Thoracic aorta (tissue), 2 donors: ENCODE measurements at regions not wholly inside any gene's neighbourhood (a gene's known extent, or its start where the extent isn't known, plus 50 kb on each side); places are given as distances from the start of the nearest gene placed in this dataset.
A peak's percentile ranks its signal among the peaks of the same experiment; 100 is the strongest.

Experiments
- ATAC-seq: fragments of 150-250 bp; one replicate; pipeline ENCODE4 v1.8.0; 2017; ENCODE audit warnings: low read depth; ENCODE audit not compliant: insufficient number of reproducible peaks, low FRiP score
- DNase-seq: peaks from one replicate; pipeline ENCODE4 v3.0.0-alpha.2; 2020; ENCODE audit warnings: low spot score
- H3K27ac ChIP-seq, 2 donors: fragments of 200-600 bp; sonication (generic); 1 replicate in 1 of 2; 2 replicates in 1 of 2; pipeline ENCODE4 v1.5.1; 2016; ENCODE audit warnings: mild to moderate bottlenecking in 2 of 2, moderate library complexity in 2 of 2
- H3K27me3 ChIP-seq: fragments of 200-600 bp; sonication (generic); replicated peaks from 2 replicates; pipeline ENCODE4 v1.6.0; 2016; ENCODE audit warnings: mild to moderate bottlenecking; ENCODE audit not compliant: insufficient read depth
- H3K36me3 ChIP-seq: fragments of 200-600 bp; sonication (generic); one replicate; pipeline ENCODE4 v1.5.1; 2016
- H3K4me1 ChIP-seq, 2 donors: fragments of 200-600 bp; sonication (generic); 1 replicate in 1 of 2; 2 replicates in 1 of 2; pipeline versions ENCODE4 v1.5.1 to v1.6.0; 2016; ENCODE audit warnings: low read depth in 2 of 2, mild to moderate bottlenecking in 1 of 2; ENCODE audit not compliant: control insufficient read depth in 1 of 2
- H3K4me3 ChIP-seq: fragments of 200-600 bp; sonication (generic); 2 replicates; pipeline ENCODE4 v1.5.1; 2016; ENCODE audit warnings: mild to moderate bottlenecking
- H3K9me3 ChIP-seq: fragments of 200-600 bp; sonication (generic); 2 replicates; pipeline ENCODE4 v1.5.1; 2016
- CTCF ChIP-seq: fragments of 200-600 bp; sonication (generic); IDR thresholded peaks from one replicate; pipeline ENCODE4 v1.5.1; 2019; ENCODE audit warnings: antibody characterized with exemption

- H3K4me1 ChIP-seq: peaks cover 25 to 58% of the 10 kb centered on the region in 2 donors
- no peak for TF ChIP-seq CTCF
- DNase-seq (no peak), ATAC-seq (no peak)
- H3K4me3 ChIP-seq: peak overlapping the region; percentile 21
- H3K9me3 ChIP-seq: no peaks in the 10 kb centered on the region
- H3K36me3 ChIP-seq: no peaks in the 10 kb centered on the region
- peak overlapping the region; percentile 34 to 55 for H3K27ac ChIP-seq
- no peaks in the 10 kb centered on the region for H3K27me3 ChIP-seq
Measured at GRCh38 chr9:108443741-108444140, 412.0 kb downstream of the ACTL7B start.

GRCh38 chr9:108443019-108443633 lies 412.7 kb downstream of the ACTL7B start:
- peaks cover 25 to 58% of the 10 kb centered on the region in 2 donors for H3K4me1 ChIP-seq
- H3K36me3 ChIP-seq: no peaks in the 10 kb centered on the region
- H3K27me3 ChIP-seq: no peaks in the 10 kb centered on the region
- H3K27ac ChIP-seq: peak overlapping the region in 1 of 2 donors; percentile 55
- DNase-seq: no peak
- H3K9me3 ChIP-seq: no peaks in the 10 kb centered on the region
- peak overlapping the region; percentile 21 for H3K4me3 ChIP-seq
- no peak for ATAC-seq
- no peak for TF ChIP-seq CTCF

GRCh38 chr9:108442627-108443018 lies 413.2 kb downstream of the ACTL7B start:
- H3K4me1 ChIP-seq: peaks cover 25 to 58% of the 10 kb centered on the region in 2 donors
- H3K27ac ChIP-seq: no peak overlapping the region
- no peak for ATAC-seq
- no peak for TF ChIP-seq CTCF
- H3K4me3 ChIP-seq: no peak overlapping the region
- H3K36me3 ChIP-seq: no peaks in the 10 kb centered on the region
- DNase-seq: no peak
- H3K27me3 ChIP-seq: no peaks in the 10 kb centered on the region
- H3K9me3 ChIP-seq: no peaks in the 10 kb centered on the region

GRCh38 chr9:108441726-108442125 lies 414.1 kb downstream of the ACTL7B start:
- Histone ChIP-seq H3K27me3 (no peaks in the 10 kb centered on the region), H3K36me3 (no peaks in the 10 kb centered on the region), H3K9me3 (no peaks in the 10 kb centered on the region), H3K27ac (peak overlapping the region in 1 of 2 donors; percentile 31), H3K4me1 (peaks cover 25 to 58% of the 10 kb centered on the region in 2 donors), H3K4me3 (no peak overlapping the region)
- no peak for DNase-seq
- no peak for ATAC-seq
- no peak for TF ChIP-seq CTCF

GRCh38 chr9:108441251-108441650 lies 414.5 kb downstream of the ACTL7B start:
- Histone ChIP-seq H3K4me1 (peaks cover 25 to 58% of the 10 kb centered on the region in 2 donors), H3K27me3 (no peaks in the 10 kb centered on the region), H3K27ac (peak overlapping the region; percentile 31 to 36), H3K9me3 (no peaks in the 10 kb centered on the region), H3K4me3 (no peak overlapping the region), H3K36me3 (no peaks in the 10 kb centered on the region)
- DNase-seq (no peak), ATAC-seq (no peak)
- no peak for TF ChIP-seq CTCF
